H9 (cell line): ENCODE measurements at regions not wholly inside any gene's neighbourhood (a gene's known extent, or its start where the extent isn't known, plus 50 kb on each side); places are given as distances from the start of the nearest gene placed in this dataset.

Experiments used
- DNase-seq: peaks from one replicate; pipeline ENCODE4 v3.0.0-alpha.2; 2017
- H2AFZ ChIP-seq: one replicate; pipeline ENCODE4 v1.6.1; 2013; ENCODE audit warnings: mild to moderate bottlenecking, low read length, control low read depth, moderate library complexity
- H2AK5ac ChIP-seq: 2 replicates; pipeline ENCODE4 v1.6.1; 2013; ENCODE audit warnings: low read length, control low read depth, mixed read lengths; ENCODE audit not compliant: insufficient read length
- H2BK120ac ChIP-seq: one replicate; pipeline ENCODE4 v1.6.1; 2013; ENCODE audit warnings: low read depth, mild to moderate bottlenecking, low read length, control low read depth, inconsistent platforms; ENCODE audit not compliant: poor library complexity, severe bottlenecking
- H2BK12ac ChIP-seq: 2 replicates; pipeline ENCODE4 v1.6.1; 2013; ENCODE audit warnings: low read length, control low read depth, mixed read lengths, low read depth; ENCODE audit not compliant: insufficient read length
- H2BK15ac ChIP-seq: 2 replicates; pipeline ENCODE4 v1.6.1; 2013; ENCODE audit warnings: low read depth, low read length, control low read depth
- H2BK20ac ChIP-seq: one replicate; pipeline ENCODE4 v1.6.1; 2013; ENCODE audit warnings: low read depth, mild to moderate bottlenecking, low read length, control low read depth, inconsistent platforms; ENCODE audit not compliant: poor library complexity, severe bottlenecking
- H2BK5ac ChIP-seq: 2 replicates; pipeline ENCODE4 v1.6.1; 2013; ENCODE audit warnings: low read length, control low read depth, mixed read lengths; ENCODE audit not compliant: insufficient read length
- H3K14ac ChIP-seq: 2 replicates; pipeline ENCODE4 v1.6.1; 2013; ENCODE audit warnings: low read length, control low read depth; ENCODE audit not compliant: insufficient read depth
- H3K18ac ChIP-seq: 2 replicates; pipeline ENCODE4 v1.6.1; 2013; ENCODE audit warnings: low read depth, mild to moderate bottlenecking, mixed read lengths, low read length, control low read depth; ENCODE audit not compliant: insufficient read length
- H3K23ac ChIP-seq: 2 replicates; pipeline ENCODE4 v1.6.1; 2013; ENCODE audit warnings: low read length, control low read depth, mixed read lengths, low read depth; ENCODE audit not compliant: insufficient read length
- H3K23me2 ChIP-seq: 2 replicates; pipeline ENCODE4 v1.6.1; 2013; ENCODE audit warnings: low read depth, mild to moderate bottlenecking, mixed read lengths, low read length, control low read depth; ENCODE audit not compliant: insufficient read length, poor library complexity, severe bottlenecking
- H3K27ac ChIP-seq: 2 replicates; pipeline ENCODE4 v1.5.1; 2013; ENCODE audit warnings: low read length, control low read depth, mixed read lengths, low read depth; ENCODE audit not compliant: insufficient read length
- H3K27me3 ChIP-seq: 2 replicates; pipeline ENCODE4 v1.6.1; 2013; ENCODE audit warnings: low read length, control low read depth, inconsistent platforms; ENCODE audit not compliant: insufficient read depth
- H3K4ac ChIP-seq: 2 replicates; pipeline ENCODE4 v1.6.1; 2013; ENCODE audit warnings: low read depth, mild to moderate bottlenecking, control low read depth, inconsistent platforms, low read length, moderate library complexity
- H3K4me1 ChIP-seq: 2 replicates; pipeline ENCODE4 v1.6.1; 2013; ENCODE audit warnings: low read length, control low read depth, inconsistent platforms; ENCODE audit not compliant: insufficient read depth
- H3K4me2 ChIP-seq: 2 replicates; pipeline ENCODE4 v1.6.1; 2013; ENCODE audit warnings: low read length, control low read depth, mixed read lengths; ENCODE audit not compliant: insufficient read length, insufficient read depth
- H3K56ac ChIP-seq: 2 replicates; pipeline ENCODE4 v1.6.1; 2013; ENCODE audit warnings: low read depth, mild to moderate bottlenecking, mixed read lengths, low read length, control low read depth; ENCODE audit not compliant: insufficient read length
- H3K79me1 ChIP-seq: 2 replicates; pipeline ENCODE4 v1.6.1; 2013; ENCODE audit warnings: low read depth, mild to moderate bottlenecking, moderate library complexity, low read length, control low read depth, inconsistent platforms; ENCODE audit not compliant: insufficient read depth, poor library complexity, severe bottlenecking
- H3K79me2 ChIP-seq: 2 replicates; pipeline ENCODE4 v1.6.1; 2013; ENCODE audit warnings: low read length, control low read depth, inconsistent platforms; ENCODE audit not compliant: insufficient read depth
- H3K9ac ChIP-seq: 2 replicates; pipeline ENCODE4 v1.6.1; 2013; ENCODE audit warnings: low read length, control low read depth, mixed read lengths; ENCODE audit not compliant: insufficient read length; ENCODE audit errors: extremely low read depth
- H3K9me3 ChIP-seq: one replicate; pipeline ENCODE4 v1.6.1; 2013; ENCODE audit warnings: low read depth, low read length, inconsistent platforms; ENCODE audit not compliant: control insufficient read depth
- H3T11ph ChIP-seq: one replicate; pipeline ENCODE4 v1.6.1; 2013; ENCODE audit warnings: mild to moderate bottlenecking, low read length, control low read depth, inconsistent platforms
- H4K20me1 ChIP-seq: one replicate; pipeline ENCODE4 v1.6.1; 2013; ENCODE audit not compliant: control insufficient read depth, insufficient read length, insufficient read depth
- H4K5ac ChIP-seq: 2 replicates; pipeline ENCODE4 v1.6.1; 2013; ENCODE audit warnings: low read depth, mild to moderate bottlenecking, mixed read lengths, low read length, control low read depth; ENCODE audit not compliant: insufficient read length
- H4K8ac ChIP-seq: replicated peaks from 2 replicates; pipeline ENCODE4 v1.6.1; 2013; ENCODE audit warnings: low read length, control low read depth, mixed read lengths, low read depth; ENCODE audit not compliant: insufficient read length
- H4K91ac ChIP-seq: 2 replicates; pipeline ENCODE4 v1.6.1; 2013; ENCODE audit warnings: low read depth, mild to moderate bottlenecking, moderate library complexity, mixed read lengths, low read length, control low read depth; ENCODE audit not compliant: insufficient read length
- H3K27ac Mint-ChIP-seq, 3 experiments: 2 replicates in 2 of 3; 3 replicates in 1 of 3; pipeline ENCODE4 v1.8.0; 2020 to 2021; ENCODE audit warnings: mixed read lengths in 3 of 3, mild to moderate bottlenecking in 1 of 3, moderate library complexity in 1 of 3
- H3K27me3 Mint-ChIP-seq: 2 replicates; pipeline ENCODE4 v1.8.0; 2021; ENCODE audit warnings: low read depth, mild to moderate bottlenecking, moderate library complexity, mixed read lengths
- H3K36me3 Mint-ChIP-seq, 3 experiments: 2 replicates in 2 of 3; 3 replicates in 1 of 3; pipeline ENCODE4 v1.8.0; 2020 to 2021; ENCODE audit warnings: low read depth in 3 of 3, mixed read lengths in 3 of 3; ENCODE audit not compliant: insufficient read depth in 1 of 3
- H3K4me1 Mint-ChIP-seq, 2 experiments: 2 replicates each; pipeline ENCODE4 v1.8.0; 2020; ENCODE audit warnings: mixed read lengths in 2 of 2
- H3K4me3 Mint-ChIP-seq, 2 experiments: 2 replicates in 1 of 2; 3 replicates in 1 of 2; pipeline ENCODE4 v1.8.0; 2020 to 2021; ENCODE audit warnings: mild to moderate bottlenecking in 2 of 2, mixed read lengths in 2 of 2, moderate library complexity in 1 of 2
- H3K9me3 Mint-ChIP-seq, 2 experiments: 2 replicates in 1 of 2; 3 replicates in 1 of 2; pipeline ENCODE4 v1.8.0; 2020; ENCODE audit warnings: mild to moderate bottlenecking in 2 of 2, mixed read lengths in 2 of 2, moderate library complexity in 1 of 2
- WGBS: extraction: QIAGEN DNeasy Blood & Tissue Kit; methylation state at CpG from one replicate; pipeline ENCODE4 v1.1.7; 2013; ENCODE audit warnings: missing lambda C conversion rate, low lambda C conversion rate, mixed read lengths; ENCODE audit not compliant: insufficient read length; ENCODE audit errors: extremely low coverage; 5-methylcytosine and 5-hydroxymethylcytosine counted together
- TF ChIP-seq, protein P1 (sequence below): fragments of 200-600 bp; sonication (generic); conservative IDR thresholded peaks from 3 replicates; pipeline ENCODE4 v1.8.0; 2021; ENCODE audit warnings: antibody characterized with exemption, mild to moderate bottlenecking

DNA sequence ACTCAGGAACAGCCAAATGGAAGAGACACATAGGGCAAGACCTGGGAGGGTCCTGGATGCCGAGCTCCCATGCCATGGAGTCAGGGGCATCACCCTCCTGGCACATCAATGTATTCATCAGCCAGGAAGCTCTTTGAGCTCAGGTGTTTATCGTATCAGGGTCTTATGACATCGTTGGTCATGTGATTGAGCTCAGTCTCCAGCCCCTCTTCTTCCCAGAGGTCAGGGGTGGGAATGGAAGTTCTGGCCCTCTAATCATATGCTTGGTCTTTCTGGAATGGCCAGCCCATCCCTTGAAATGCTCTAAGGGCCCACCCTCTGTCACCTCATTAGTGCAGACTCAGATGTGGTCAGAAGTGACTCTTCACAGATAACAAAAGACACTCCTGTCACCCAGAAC is 52.4 kb upstream of the TULP4 start:
- Histone ChIP-seq H3K14ac (no peak overlapping the region), H3K9ac (no peak overlapping the region), H4K20me1 (no peaks in the 10 kb centered on the region), H2AFZ (no peak overlapping the region), H4K8ac (no peak overlapping the region), H2BK12ac (no peak overlapping the region), H2BK120ac (no peak overlapping the region), H2BK20ac (no peak overlapping the region), H3K79me1 (peaks cover 11% of the 10 kb centered on the region), H3K4ac (no peak overlapping the region), H2BK5ac (no peak overlapping the region), H3K27me3 (no peaks in the 10 kb centered on the region), H3K9me3 (no peaks in the 10 kb centered on the region), H3K18ac (no peak overlapping the region), H4K91ac (no peak overlapping the region), H3K79me2 (peaks cover 9% of the 10 kb centered on the region; the same call in 1 of the 2 replicates), H3K23ac (no peak overlapping the region), H3K23me2 (no peaks in the 10 kb centered on the region), H3K27ac (no peak overlapping the region), H3K4me2 (no peak overlapping the region), H2AK5ac (no peak overlapping the region), H3T11ph (no peak overlapping the region), H4K5ac (no peak overlapping the region), H3K4me1 (no peaks in the 10 kb centered on the region), H3K56ac (no peak overlapping the region), H2BK15ac (no peak overlapping the region)
- H3K4me3 Mint-ChIP-seq, result no peak overlapping the region
- H3K27me3 Mint-ChIP-seq, result no peaks in the 10 kb centered on the region
- H3K4me1 Mint-ChIP-seq, result peaks cover 33 to 40% of the 10 kb centered on the region in 2 experiments
- no peak for DNase-seq
- H3K36me3 Mint-ChIP-seq, result peaks cover 2 to 24% (median 5%) of the 10 kb centered on the region in 3 experiments; a peak in 6 of 7 replicates
- TF ChIP-seq, protein P1, sequence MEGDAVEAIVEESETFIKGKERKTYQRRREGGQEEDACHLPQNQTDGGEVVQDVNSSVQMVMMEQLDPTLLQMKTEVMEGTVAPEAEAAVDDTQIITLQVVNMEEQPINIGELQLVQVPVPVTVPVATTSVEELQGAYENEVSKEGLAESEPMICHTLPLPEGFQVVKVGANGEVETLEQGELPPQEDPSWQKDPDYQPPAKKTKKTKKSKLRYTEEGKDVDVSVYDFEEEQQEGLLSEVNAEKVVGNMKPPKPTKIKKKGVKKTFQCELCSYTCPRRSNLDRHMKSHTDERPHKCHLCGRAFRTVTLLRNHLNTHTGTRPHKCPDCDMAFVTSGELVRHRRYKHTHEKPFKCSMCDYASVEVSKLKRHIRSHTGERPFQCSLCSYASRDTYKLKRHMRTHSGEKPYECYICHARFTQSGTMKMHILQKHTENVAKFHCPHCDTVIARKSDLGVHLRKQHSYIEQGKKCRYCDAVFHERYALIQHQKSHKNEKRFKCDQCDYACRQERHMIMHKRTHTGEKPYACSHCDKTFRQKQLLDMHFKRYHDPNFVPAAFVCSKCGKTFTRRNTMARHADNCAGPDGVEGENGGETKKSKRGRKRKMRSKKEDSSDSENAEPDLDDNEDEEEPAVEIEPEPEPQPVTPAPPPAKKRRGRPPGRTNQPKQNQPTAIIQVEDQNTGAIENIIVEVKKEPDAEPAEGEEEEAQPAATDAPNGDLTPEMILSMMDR, result no peak
- H3K27ac Mint-ChIP-seq, result no peak overlapping the region
- WGBS, result no CpG with 5 or more reads among the region's 3 CpGs
- peaks cover 0 to 2% of the 10 kb centered on the region in 2 experiments; a peak in 1 of 5 replicates for H3K9me3 Mint-ChIP-seq
